HPDE6-E6E7 (cell line): ENCODE measurements at regions not wholly inside any gene's neighbourhood (a gene's known extent, or its start where the extent isn't known, plus 50 kb on each side); places are given as distances from the start of the nearest gene placed in this dataset.
"Not testable (repeated sequence)": the region's sequence is repeated elsewhere in the genome, so short reads cannot be mapped to it uniquely, and the experiment has no call there.

ENCODE experiments used
- DNase-seq: peaks from one replicate; pipeline ENCODE4 v3.0.0; 2011; ENCODE audit warnings: missing footprints; ENCODE audit errors: extremely low spot score

DNA sequence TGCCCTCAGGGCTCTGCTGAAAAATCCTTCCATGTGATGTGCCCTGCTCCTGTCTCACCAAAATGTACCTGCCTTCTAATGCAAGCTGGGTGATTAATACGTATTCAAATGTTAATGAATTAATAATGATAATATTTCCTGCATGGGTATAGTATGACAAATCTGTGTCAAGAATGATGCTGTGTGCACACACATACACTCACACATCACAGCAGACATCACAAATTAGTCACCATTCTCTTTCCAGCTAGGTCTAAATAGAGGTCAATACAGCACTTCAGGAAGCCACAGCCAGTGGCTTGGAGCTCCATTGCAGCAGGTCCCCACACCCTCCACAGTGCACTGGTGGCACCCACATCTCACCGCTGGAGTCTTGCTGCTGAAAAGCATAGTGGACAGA, 681.2 kb upstream of the NRP1 start:
- DNase-seq: no peak

- DNase-seq: no peak
Observed at GRCh38 chr10:34013235-34013634, 678.8 kb upstream of the NRP1 start.

GRCh38 chr10:34010891-34011290, 676.4 kb upstream of the NRP1 start:
- no peak for DNase-seq

GRCh38 chr10:34010228-34010627, 675.8 kb upstream of the NRP1 start:
- DNase-seq: not testable (repeated sequence)

DNA sequence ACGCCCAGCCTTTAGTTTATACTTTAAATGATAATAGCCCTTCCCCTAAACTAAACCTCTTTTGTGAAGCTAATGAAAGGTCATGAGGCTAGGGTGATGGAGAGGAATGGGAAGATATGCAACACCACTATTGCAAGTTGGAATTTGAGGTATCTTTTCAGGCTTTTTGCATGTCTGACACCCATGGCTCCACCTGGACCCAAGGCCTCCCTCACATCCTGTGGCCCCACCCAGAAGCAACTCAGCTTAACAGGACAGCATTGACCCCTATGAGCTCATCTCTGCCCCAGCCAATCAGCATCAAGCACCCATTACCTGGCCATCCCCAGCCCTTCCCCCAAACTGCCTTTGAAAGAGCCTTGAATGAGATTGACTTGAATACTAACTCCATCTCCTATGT, 674.2 kb upstream of the NRP1 start:
- DNase-seq: no peak

GRCh38 chr10:34006471-34006870, 672.0 kb upstream of the NRP1 start:
- DNase-seq: no peak

- DNase-seq: no peak
Observed at GRCh38 chr10:34003561-34003960, 669.1 kb upstream of the NRP1 start.

- DNase-seq: no peak
Observed at GRCh38 chr10:34002896-34003295, 668.4 kb upstream of the NRP1 start.

DNA sequence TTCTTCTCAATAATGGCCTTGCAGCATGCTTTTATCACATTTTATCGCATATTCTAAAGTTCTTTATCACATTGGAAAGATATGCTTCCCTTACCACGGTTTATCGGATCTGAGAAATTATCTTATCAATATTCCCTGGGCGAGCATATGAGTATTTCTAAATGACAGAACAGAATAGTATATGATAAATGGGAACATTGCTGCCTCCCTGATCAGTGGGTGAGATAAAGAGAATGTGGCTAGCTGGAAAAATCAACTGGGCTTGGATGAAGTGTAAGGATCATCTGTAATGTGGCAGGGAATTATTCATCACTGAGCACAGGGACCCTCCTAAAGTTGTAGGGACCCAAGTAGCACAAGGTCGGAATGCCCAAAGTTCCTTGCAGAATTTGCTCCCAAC, 667.4 kb upstream of the NRP1 start:
- DNase-seq: no peak

- DNase-seq: no peak
Observed at GRCh38 chr10:34001087-34001580, 666.7 kb upstream of the NRP1 start.

- DNase-seq: no peak
Observed at GRCh38 chr10:33993917-33994316, 659.5 kb upstream of the NRP1 start.

DNA sequence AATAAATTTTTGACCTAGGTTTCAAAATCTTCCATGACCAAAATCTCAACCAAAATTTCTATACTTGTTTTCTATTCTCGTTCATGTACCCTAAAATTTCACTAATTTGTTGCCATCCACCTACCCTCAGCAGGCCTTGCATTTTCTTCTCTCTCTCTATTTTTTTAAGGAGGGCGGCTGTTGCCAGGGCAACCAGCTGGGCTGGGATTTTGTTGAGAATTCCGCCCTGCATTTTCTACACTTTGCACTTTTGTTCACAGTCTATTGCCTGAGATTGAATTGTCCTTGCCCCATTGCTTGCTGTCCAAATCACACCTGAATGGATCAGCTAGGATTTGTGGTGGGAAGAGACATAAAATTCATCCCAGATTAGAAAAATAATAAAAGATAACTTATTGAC, 657.5 kb upstream of the NRP1 start:
- DNase-seq: no peak

DNA sequence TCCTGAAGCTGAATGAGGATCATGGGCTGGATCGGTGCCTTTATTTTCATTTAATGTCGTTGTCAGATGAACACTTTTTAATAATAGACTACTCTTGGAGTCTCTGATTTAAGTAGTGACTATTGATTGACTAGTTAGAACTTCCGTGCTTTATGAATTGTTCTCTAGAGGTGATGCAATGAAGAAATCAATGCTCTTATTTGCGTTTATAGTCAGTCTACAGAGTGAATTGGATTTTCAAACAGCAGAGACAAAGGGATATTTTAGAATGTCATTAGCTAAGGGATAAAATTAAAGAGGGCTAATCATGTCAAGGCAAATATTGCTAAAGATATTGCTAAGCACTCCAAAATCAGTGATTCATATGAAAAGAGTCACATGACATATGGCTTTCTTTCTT, 652.0 kb upstream of the NRP1 start:
- no peak for DNase-seq

GRCh38 chr10:33986016-33986415, 651.5 kb upstream of the NRP1 start:
- no peak for DNase-seq

- no peak for DNase-seq
Observed at GRCh38 chr10:33982995-33983394, 648.5 kb upstream of the NRP1 start.

GRCh38 chr10:33981301-33981700, 646.8 kb upstream of the NRP1 start:
- DNase-seq: no peak

DNA sequence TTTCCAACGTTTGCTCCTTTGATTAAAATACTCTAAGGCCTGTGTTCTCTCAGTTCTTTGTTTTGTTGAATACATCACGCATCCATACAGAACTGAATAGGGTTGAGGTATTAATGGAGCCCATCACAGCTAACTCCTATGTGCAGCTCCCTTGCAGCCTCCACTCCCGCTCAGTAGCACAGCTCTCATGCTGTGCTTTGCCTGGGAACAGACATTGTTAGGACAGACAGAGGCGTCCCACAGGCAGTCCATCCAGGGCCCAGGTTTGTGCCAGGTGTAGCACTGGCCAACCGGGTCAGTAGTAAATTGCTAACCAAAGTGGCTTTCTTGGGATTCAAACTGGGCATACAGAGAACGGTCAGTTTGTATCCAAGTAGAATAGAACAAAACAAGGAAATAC, 644.7 kb upstream of the NRP1 start:
- DNase-seq: no peak

DNA sequence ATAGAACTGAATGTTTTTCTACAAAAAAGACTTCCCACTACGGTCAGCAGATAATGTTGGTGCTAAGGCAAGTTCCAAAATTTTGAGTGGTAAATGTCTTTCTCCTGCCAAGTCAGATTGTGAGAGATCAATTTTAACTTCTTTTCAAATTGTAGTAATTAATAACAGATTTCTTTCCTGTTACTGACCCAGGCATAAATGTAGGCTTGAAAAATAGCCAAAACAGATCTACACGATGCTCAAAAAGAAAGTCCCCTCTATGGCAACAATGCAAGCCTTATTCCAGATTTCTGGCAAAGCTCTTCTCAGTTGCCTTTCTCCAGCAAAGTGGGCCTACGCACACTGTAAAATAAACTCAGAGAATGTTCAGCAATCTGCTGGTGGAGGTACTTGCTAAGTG, 641.0 kb upstream of the NRP1 start:
- DNase-seq: no peak

- no peak for DNase-seq
Observed at GRCh38 chr10:33974976-33975478, 640.6 kb upstream of the NRP1 start.

- DNase-seq: no peak
Observed at GRCh38 chr10:33968983-33969382, 634.5 kb upstream of the NRP1 start.

- DNase-seq: no peak
Observed at GRCh38 chr10:33967606-33968120, 633.2 kb upstream of the NRP1 start.

DNA sequence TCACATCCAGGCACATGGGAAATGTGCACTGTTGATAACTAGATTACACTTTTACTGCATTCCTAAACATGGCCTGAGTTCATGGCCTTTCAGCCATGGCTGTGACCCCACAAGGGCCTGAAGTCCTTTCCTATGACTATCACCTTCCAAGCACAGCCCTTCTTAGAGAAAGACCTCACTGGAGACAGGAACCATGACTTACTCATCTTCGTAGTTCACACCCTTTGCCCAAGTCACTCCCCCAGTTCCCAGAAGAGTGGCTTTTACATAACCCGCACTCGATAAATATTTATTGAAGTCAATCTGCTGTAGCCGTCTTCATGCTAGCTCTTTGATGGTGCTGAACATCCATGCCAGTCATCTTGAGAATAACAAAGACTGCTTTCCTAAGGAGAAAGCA, 632.5 kb upstream of the NRP1 start:
- DNase-seq: no peak

GRCh38 chr10:33965795-33966581, 631.5 kb upstream of the NRP1 start:
- DNase-seq: no peak

DNA sequence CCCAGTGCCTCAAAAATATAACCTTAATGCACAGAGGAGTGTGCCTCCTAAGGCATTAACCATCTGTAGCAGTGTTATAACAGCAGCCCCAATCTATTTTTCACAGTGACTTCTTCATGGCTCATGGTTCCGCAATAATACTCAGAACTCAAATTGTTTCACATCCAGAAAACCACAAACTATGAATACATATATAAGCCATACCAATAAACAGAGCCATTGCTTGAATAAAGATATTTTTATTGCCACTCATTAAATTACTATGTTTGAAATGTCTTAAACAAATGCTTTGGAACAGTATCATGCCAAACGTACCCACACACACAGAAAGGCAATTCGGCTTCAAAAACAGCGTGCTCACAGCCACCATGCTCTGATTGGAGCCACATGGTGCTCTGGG, 629.3 kb upstream of the NRP1 start:
- no peak for DNase-seq
